ENCODE measurements at regions not wholly inside any gene's neighbourhood (a gene's known extent, or its start where the extent isn't known, plus 50 kb on each side); places are given as distances from the start of the nearest gene placed in this dataset.

DNA sequence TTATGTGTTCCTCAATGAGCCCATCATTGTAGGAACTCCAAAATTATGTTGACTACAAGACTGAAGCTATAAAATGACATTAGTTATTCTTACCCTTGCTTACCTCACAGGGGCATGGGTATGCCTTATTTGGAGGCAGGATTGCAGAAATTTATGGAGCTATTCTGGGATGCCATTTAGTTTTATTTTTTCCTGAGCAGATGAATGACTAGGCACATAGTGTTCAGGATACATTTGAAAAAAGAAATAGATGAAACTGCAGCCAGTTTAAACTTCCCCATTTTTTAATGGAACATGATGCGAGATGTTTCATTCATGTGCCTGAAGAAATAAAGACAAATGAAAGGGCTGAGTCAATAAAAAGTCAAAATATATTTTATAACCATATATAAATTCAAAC, 399.2 kb upstream of the JAG1 start:
- DNase-seq, result no peak
- no peaks in the 10 kb centered on the region for H3K4me1 Mint-ChIP-seq (ENCODE audit: low read depth, unreplicated experiment)
- CTCF ChIA-PET, result no interaction called here

DNA sequence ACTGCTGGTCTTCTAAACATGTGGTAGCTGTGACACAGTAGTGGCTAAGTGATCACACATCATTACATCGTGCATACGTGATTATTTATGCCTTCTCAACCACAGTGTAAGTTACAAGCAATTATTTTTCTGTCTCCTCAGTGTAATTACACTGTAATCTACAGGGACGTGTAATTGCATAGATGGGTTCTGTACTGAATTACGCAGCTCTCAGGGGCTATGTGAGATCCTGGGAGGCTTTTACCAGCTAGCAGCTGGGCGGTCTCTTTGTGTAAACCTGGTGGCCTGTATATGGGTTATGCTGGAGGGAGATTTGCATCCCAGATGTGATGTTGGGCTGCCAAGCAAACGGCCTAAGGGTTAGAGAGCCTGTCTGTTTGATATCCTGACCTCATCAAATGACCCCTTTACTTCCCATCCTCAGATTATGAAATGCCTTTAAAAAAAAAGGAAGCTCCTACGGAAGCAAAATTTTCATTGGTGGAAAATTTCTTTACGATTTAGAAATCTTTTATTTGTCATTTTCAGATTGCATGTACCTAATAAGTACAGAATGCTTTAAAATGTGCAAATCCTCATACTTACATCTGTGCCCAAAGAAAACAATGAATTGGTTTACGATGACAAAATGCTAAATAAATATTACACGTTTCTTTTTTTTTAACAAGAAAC, 402.8 kb upstream of the JAG1 start:
- intact Hi-C loops (cut with micrococcal nuclease; ENCODE audit: unreplicated experiment), result no loop called here
- BruUV-seq (replicated peaks), result no TSS peak
- Mint-ChIP-seq H3K4me1 (ENCODE audit: low read depth, unreplicated experiment) (no peaks in the 10 kb centered on the region), H3K4me3 (ENCODE audit: low read depth, unreplicated experiment) (no peak overlapping the region), H3K27ac (ENCODE audit: unreplicated experiment) (no peak overlapping the region), H3K9me3 (ENCODE audit: low read depth, unreplicated experiment) (peaks cover 4% of the 10 kb centered on the region), H3K27me3 (ENCODE audit: unreplicated experiment) (no peaks in the 10 kb centered on the region), H3K36me3 (ENCODE audit: insufficient read depth, unreplicated experiment) (no peaks in the 10 kb centered on the region)
- CTCF ChIA-PET, result no interaction called here
- TF ChIP-seq, protein P1, sequence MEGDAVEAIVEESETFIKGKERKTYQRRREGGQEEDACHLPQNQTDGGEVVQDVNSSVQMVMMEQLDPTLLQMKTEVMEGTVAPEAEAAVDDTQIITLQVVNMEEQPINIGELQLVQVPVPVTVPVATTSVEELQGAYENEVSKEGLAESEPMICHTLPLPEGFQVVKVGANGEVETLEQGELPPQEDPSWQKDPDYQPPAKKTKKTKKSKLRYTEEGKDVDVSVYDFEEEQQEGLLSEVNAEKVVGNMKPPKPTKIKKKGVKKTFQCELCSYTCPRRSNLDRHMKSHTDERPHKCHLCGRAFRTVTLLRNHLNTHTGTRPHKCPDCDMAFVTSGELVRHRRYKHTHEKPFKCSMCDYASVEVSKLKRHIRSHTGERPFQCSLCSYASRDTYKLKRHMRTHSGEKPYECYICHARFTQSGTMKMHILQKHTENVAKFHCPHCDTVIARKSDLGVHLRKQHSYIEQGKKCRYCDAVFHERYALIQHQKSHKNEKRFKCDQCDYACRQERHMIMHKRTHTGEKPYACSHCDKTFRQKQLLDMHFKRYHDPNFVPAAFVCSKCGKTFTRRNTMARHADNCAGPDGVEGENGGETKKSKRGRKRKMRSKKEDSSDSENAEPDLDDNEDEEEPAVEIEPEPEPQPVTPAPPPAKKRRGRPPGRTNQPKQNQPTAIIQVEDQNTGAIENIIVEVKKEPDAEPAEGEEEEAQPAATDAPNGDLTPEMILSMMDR (IDR thresholded peaks at IDR 0.05; ENCODE audit: unreplicated experiment), result no peak
- DNase-seq, result no peak

More for the DNA sequence above, 399.2 kb upstream of the JAG1 start:
- no TSS peak for BruUV-seq (replicated peaks)
- no peaks in the 10 kb centered on the region for H3K36me3 Mint-ChIP-seq (ENCODE audit: insufficient read depth, unreplicated experiment)
- H3K27me3 Mint-ChIP-seq (ENCODE audit: unreplicated experiment), result no peaks in the 10 kb centered on the region
- H3K27ac Mint-ChIP-seq (ENCODE audit: unreplicated experiment), result no peak overlapping the region
- intact Hi-C loops (cut with micrococcal nuclease; ENCODE audit: unreplicated experiment), result no loop called here
- H3K4me3 Mint-ChIP-seq (ENCODE audit: low read depth, unreplicated experiment), result no peak overlapping the region
- TF ChIP-seq, protein P1 (IDR thresholded peaks at IDR 0.05; ENCODE audit: unreplicated experiment), result no peak
- peaks cover 4% of the 10 kb centered on the region for H3K9me3 Mint-ChIP-seq (ENCODE audit: low read depth, unreplicated experiment)

DNA sequence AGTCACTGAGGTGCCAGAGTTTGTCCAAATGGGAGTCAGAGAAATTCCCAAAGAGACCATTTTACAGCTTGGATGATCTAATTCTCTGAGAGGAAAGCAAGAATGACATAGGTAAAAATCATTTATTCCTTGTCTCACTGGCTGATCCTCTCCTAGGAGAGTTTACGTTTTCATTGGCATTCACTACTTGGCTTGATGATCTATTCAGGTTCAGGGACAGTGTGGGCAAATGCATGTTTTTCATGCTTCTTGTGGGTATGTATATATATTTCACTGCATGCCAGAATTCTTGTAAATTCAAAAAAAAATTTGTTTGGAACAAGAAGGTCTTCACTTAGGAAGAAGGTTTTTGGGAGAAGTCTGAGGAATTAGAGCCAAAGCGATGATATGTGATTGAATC, 403.4 kb upstream of the JAG1 start:
- H3K27ac Mint-ChIP-seq (ENCODE audit: unreplicated experiment), result no peak overlapping the region
- no peak overlapping the region for H3K4me3 Mint-ChIP-seq (ENCODE audit: low read depth, unreplicated experiment)
- no peaks in the 10 kb centered on the region for H3K4me1 Mint-ChIP-seq (ENCODE audit: low read depth, unreplicated experiment)
- intact Hi-C loops (cut with micrococcal nuclease; ENCODE audit: unreplicated experiment), result no loop called here
- H3K36me3 Mint-ChIP-seq (ENCODE audit: insufficient read depth, unreplicated experiment), result no peaks in the 10 kb centered on the region
- no peak for DNase-seq
- H3K27me3 Mint-ChIP-seq (ENCODE audit: unreplicated experiment), result no peaks in the 10 kb centered on the region
- no TSS peak for BruUV-seq (replicated peaks)
- peaks cover under 1% of the 10 kb centered on the region for H3K9me3 Mint-ChIP-seq (ENCODE audit: low read depth, unreplicated experiment)
- TF ChIP-seq, protein P1 (IDR thresholded peaks at IDR 0.05; ENCODE audit: unreplicated experiment), result no peak
- CTCF ChIA-PET, result no interaction called here

DNA sequence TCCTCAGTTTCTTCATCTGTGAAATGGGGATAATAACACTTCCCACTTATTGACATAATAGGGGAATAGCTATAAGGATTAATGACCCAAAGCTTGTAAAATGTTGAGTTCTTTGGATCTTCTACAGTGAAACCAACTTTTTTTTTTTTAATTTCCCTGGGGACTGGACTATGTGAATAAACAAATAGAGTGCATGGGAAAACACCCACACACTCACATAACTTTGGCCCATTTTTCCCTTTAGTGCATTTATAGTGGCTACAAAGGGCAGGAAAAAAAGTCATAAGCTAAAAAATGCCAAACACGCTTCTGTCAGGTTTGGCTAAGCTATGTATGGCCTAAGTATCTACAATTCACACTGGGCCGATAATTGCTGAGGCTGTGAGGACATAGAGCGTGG, 406.2 kb upstream of the JAG1 start:
- Mint-ChIP-seq H3K36me3 (ENCODE audit: insufficient read depth, unreplicated experiment) (no peaks in the 10 kb centered on the region), H3K27me3 (ENCODE audit: unreplicated experiment) (no peaks in the 10 kb centered on the region), H3K9me3 (ENCODE audit: low read depth, unreplicated experiment) (no peaks in the 10 kb centered on the region), H3K4me1 (ENCODE audit: low read depth, unreplicated experiment) (no peaks in the 10 kb centered on the region), H3K4me3 (ENCODE audit: low read depth, unreplicated experiment) (no peak overlapping the region), H3K27ac (ENCODE audit: unreplicated experiment) (no peak overlapping the region)
- no peak for DNase-seq
- intact Hi-C loops (cut with micrococcal nuclease; ENCODE audit: unreplicated experiment), result no loop called here
- no TSS peak for BruUV-seq (replicated peaks)
- CTCF ChIA-PET, result interaction anchor here (0.6 kb wide), 1 partner anchor 1141 kb away, joined by 4 read pairs; no protein-coding TSS in a partner anchor
- TF ChIP-seq, protein P1 (IDR thresholded peaks at IDR 0.05; ENCODE audit: unreplicated experiment), result no peak

All from Calu3 (cell line).